K562 (cell line): ENCODE measurements at regions not wholly inside any gene's neighbourhood (a gene's known extent, or its start where the extent isn't known, plus 50 kb on each side); places are given as distances from the start of the nearest gene placed in this dataset.

ENCODE experiments used
- ASH1L ChIP-seq: fragments of 450-650 bp; IDR thresholded peaks from 2 replicates; pipeline ENCODE4 v1.6.1; 2018; ENCODE audit warnings: borderline replicate concordance, mild to moderate bottlenecking, low read depth; ENCODE audit not compliant: partially characterized antibody
- ATF3 ChIP-seq, 2 experiments: fragments of 450-650 bp in 1 of 2; sonication (generic) in 1 of 2; formaldehyde crosslinking in 1 of 2; IDR thresholded peaks in 1 of 2; conservative IDR thresholded peaks in 1 of 2; 2 replicates each; pipeline versions ENCODE4 v1.6.1 to v1.8.1; 2016 to 2023; ENCODE audit warnings: mild to moderate bottlenecking in 2 of 2, moderate library complexity in 2 of 2, inconsistent platforms in 1 of 2, missing genetic modification reagents in 1 of 2
- CHD2 ChIP-seq: IDR thresholded peaks from 2 replicates; pipeline ENCODE4 v1.6.1; 2011; ENCODE audit warnings: low read depth, low read length
- HBP1 ChIP-seq: fragments of 450-650 bp; formaldehyde crosslinking; IDR thresholded peaks from 2 replicates; pipeline ENCODE4 v1.4.0; 2022; ENCODE audit warnings: missing genetic modification characterization
- KDM1A ChIP-seq, 2 experiments: fragments of 450-650 bp; IDR thresholded peaks; 2 replicates each; pipeline ENCODE4 v1.6.1; 2016; ENCODE audit warnings: mild to moderate bottlenecking in 2 of 2
- MYNN ChIP-seq, 2 experiments: sonication (generic); formaldehyde crosslinking in 1 of 2; IDR thresholded peaks; 2 replicates each; pipeline versions ENCODE4 v1.5.0 to v1.6.1; 2016 to 2020; ENCODE audit warnings: antibody characterized with exemption in 1 of 2, missing genetic modification reagents in 1 of 2
- SRSF9 ChIP-seq: fragments of 200-400 bp; formaldehyde crosslinking; IDR thresholded peaks from 2 replicates; pipeline ENCODE4 v1.6.1; 2017; ENCODE audit warnings: low read depth, low read length, borderline replicate concordance
- TAF1 ChIP-seq: IDR thresholded peaks from 2 replicates; pipeline ENCODE4 v1.6.1; 2011; ENCODE audit warnings: mild to moderate bottlenecking, low read length, moderate library complexity; ENCODE audit not compliant: insufficient read depth, control insufficient read depth, severe bottlenecking; ENCODE audit errors: extremely low read depth
- ZNF589 ChIP-seq: fragments of 200-800 bp; sonication (Bioruptor generic); IDR thresholded peaks from 2 replicates; pipeline ENCODE4 v1.6.1; 2016; ENCODE audit warnings: low read depth, missing genetic modification characterization, missing compliant biosample characterization
- TF ChIP-seq, protein P1 (sequence below), 3 experiments: IDR thresholded peaks in 2 of 3; conservative IDR thresholded peaks in 1 of 3; 2 replicates each; pipeline ENCODE4 v1.5.1; 2011 to 2012; ENCODE audit warnings: low read length in 3 of 3, mild to moderate bottlenecking in 3 of 3, control low read depth in 2 of 3, improper control_type of control experiment in 1 of 3, inconsistent platforms in 1 of 3, low read depth in 1 of 3, mixed read lengths in 1 of 3, moderate library complexity in 1 of 3; ENCODE audit not compliant: insufficient read depth in 2 of 3
- TF ChIP-seq, protein P2 (sequence below): fragments of 450-650 bp; conservative IDR thresholded peaks from 2 replicates; pipeline ENCODE4 v1.6.1; 2016; ENCODE audit warnings: missing genetic modification characterization, low read depth, mild to moderate bottlenecking, missing compliant biosample characterization, moderate library complexity
- TF ChIP-seq, protein P3 (sequence below): sonication (generic); formaldehyde crosslinking; IDR thresholded peaks from 2 replicates; pipeline ENCODE4 v1.8.0; 2022; ENCODE audit warnings: mild to moderate bottlenecking, low read depth, missing genetic modification reagents

DNA sequence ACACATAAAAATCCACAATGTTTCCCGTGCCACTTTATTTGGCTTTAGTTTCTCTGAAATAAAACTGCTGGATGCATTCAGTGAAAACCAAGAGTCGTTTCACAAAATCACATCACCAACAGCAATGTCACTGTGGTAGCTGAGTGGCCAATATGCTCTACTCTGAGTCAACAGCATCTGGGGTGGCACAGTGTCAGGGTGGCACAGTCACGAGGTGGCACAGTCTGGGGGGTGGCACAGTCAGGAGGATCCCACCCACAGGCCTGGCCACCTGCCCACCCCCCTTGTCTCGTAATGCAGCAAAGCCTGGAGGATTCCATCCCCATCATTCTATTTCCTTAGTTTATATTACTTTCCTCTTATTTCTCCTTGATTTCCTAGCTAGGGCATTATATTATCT, 87.0 kb downstream of the ANKRD60 start:
- no peak for TF ChIP-seq TAF1
- no peak for TF ChIP-seq CHD2
- TF ChIP-seq ATF3 (IDR thresholded peaks at IDR 0.05), result no peak
- no peak for TF ChIP-seq ATF3 (CRISPR knock-in tag; conservative IDR thresholded peaks at IDR 0.05)
- TF ChIP-seq HBP1 (CRISPR knock-in tag), result no peak
- no peak for TF ChIP-seq SRSF9
- TF ChIP-seq, protein P1, sequence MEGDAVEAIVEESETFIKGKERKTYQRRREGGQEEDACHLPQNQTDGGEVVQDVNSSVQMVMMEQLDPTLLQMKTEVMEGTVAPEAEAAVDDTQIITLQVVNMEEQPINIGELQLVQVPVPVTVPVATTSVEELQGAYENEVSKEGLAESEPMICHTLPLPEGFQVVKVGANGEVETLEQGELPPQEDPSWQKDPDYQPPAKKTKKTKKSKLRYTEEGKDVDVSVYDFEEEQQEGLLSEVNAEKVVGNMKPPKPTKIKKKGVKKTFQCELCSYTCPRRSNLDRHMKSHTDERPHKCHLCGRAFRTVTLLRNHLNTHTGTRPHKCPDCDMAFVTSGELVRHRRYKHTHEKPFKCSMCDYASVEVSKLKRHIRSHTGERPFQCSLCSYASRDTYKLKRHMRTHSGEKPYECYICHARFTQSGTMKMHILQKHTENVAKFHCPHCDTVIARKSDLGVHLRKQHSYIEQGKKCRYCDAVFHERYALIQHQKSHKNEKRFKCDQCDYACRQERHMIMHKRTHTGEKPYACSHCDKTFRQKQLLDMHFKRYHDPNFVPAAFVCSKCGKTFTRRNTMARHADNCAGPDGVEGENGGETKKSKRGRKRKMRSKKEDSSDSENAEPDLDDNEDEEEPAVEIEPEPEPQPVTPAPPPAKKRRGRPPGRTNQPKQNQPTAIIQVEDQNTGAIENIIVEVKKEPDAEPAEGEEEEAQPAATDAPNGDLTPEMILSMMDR (IDR thresholded peaks at IDR 0.05 in 2 of 3, conservative IDR thresholded peaks at IDR 0.05 in 1 of 3; ENCODE audit: insufficient read depth in 2 of 3, low read depth in 1 of 3, low read length in 3 of 3), result no peak
- no peak for TF ChIP-seq ASH1L
- TF ChIP-seq KDM1A (IDR thresholded peaks at IDR 0.05), result no peak
- TF ChIP-seq, protein P2, sequence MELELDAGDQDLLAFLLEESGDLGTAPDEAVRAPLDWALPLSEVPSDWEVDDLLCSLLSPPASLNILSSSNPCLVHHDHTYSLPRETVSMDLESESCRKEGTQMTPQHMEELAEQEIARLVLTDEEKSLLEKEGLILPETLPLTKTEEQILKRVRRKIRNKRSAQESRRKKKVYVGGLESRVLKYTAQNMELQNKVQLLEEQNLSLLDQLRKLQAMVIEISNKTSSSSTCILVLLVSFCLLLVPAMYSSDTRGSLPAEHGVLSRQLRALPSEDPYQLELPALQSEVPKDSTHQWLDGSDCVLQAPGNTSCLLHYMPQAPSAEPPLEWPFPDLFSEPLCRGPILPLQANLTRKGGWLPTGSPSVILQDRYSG (tag), result no peak
- TF ChIP-seq, protein P3, sequence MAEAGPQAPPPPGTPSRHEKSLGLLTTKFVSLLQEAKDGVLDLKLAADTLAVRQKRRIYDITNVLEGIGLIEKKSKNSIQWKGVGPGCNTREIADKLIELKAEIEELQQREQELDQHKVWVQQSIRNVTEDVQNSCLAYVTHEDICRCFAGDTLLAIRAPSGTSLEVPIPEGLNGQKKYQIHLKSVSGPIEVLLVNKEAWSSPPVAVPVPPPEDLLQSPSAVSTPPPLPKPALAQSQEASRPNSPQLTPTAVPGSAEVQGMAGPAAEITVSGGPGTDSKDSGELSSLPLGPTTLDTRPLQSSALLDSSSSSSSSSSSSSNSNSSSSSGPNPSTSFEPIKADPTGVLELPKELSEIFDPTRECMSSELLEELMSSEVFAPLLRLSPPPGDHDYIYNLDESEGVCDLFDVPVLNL (CRISPR knock-in tag), result no peak
- TF ChIP-seq ZNF589, result no peak
- no peak for TF ChIP-seq MYNN (IDR thresholded peaks at IDR 0.05)
- no peak for TF ChIP-seq MYNN (CRISPR knock-in tag; IDR thresholded peaks at IDR 0.05)
